Activated CD4-positive, alpha-beta T cell treated with anti-CD3 and anti-CD28 coated beads for 48 hours (primary cell): ENCODE measurements at regions not wholly inside any gene's neighbourhood (a gene's known extent, or its start where the extent isn't known, plus 50 kb on each side); places are given as distances from the start of the nearest gene placed in this dataset.
"Not testable (repeated sequence)": the region's sequence is repeated elsewhere in the genome, so short reads cannot be mapped to it uniquely, and the experiment has no call there.

ENCODE experiments used
- DNase-seq: peaks from one replicate; pipeline ENCODE4 v3.0.0-alpha.2; 2020

DNA sequence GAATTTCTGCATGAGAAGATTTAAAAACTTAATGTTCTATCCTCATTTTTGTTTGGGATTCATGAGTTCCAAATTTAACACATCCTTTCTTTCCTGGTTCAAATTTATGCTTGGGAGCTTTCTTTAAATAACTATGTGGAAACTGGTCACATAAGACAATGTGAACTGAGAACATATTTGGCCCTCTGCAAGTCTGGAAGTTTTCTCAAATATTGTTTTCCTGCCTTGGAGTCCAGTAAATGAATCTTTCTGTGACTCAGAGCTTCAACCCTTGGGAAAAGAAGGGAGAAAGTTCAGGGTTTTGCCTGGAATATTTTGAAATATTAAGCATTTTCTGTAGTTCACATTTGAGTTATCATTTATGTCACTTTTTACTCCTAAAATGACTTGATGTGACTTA is 559.0 kb upstream of the NRP1 start:
- no peak for DNase-seq

GRCh38 chr10:33889371-33889770 is 554.9 kb upstream of the NRP1 start:
- no peak for DNase-seq

DNA sequence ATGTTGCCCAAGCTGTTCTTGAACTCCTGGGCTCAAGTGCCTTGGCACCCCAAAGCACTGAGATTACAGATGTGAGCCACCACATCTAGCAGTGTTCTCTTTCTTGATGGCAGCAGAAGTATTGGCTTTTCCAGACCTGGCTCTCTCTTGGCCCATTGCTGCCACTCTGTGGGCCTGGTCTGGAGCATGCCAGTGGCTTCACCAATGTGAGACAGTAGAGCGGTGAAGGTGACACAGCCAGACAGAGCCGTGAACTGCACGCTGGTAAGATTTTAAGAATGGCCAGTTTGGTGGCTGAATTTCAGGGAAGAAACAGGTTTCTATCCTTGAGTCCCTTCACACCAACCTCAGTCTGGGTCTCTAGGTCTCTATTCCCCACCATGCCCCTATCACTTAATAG is 552.7 kb upstream of the NRP1 start:
- DNase-seq: no peak

DNA sequence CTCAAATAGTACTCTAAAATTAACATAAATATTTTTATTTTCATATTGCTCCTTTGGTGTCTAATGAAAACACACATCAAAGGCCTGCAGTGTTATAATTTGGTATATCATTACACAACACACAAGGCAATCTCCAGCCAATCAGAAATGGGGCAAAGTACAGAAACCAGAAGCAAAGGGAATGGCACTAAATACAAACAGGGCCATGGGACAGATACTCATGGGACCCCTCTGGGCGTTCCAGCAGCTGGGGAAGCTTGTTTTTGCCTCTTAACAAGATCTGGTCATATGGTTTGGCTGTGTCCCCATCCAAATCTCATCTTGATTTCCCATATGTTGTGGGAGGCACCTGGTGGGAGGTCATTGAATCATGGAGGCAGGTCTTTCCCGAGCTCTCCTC is 551.8 kb upstream of the NRP1 start:
- no peak for DNase-seq

- no peak for DNase-seq
Measured at GRCh38 chr10:33884604-33885003, 550.1 kb upstream of the NRP1 start.

DNA sequence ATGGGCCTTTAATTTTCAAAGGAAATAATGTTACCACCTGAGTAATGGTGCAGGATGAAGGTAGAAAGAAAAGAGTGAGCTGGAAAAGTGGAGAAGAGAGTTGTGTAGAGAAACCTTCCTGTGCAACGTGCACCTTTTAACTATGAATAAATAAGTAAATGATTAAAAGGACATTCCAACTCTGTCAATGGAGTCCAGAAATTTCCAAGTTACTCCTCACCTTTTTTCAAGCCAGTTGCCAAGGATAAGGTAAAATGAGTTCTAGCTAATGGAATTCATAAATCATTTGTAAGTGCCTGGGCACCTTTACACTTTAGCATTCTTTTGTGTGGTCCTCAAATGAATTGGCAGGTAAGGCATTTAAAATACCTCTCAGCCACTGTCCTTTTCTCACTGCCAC is 549.4 kb upstream of the NRP1 start:
- no peak for DNase-seq

DNA sequence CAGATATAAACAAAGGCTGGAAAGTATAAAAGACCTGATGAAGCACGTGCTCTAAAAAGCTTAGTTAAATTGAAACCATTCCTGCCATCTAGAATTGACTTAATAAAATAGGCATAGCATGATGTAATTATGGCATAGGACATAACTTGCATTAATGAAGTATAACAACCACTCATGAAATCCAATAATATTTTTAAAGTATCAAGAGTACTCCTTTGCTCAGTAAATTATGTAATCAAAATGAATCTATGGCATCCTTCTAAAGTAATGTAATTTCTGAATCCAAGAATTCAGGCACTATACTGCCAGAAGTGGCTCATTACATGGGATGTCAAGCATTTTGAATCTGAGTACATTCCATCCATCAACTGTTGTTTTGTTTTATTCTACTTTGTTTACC is 548.5 kb upstream of the NRP1 start:
- no peak for DNase-seq

- no peak for DNase-seq
Measured at GRCh38 chr10:33880291-33880690, 545.8 kb upstream of the NRP1 start.

DNA sequence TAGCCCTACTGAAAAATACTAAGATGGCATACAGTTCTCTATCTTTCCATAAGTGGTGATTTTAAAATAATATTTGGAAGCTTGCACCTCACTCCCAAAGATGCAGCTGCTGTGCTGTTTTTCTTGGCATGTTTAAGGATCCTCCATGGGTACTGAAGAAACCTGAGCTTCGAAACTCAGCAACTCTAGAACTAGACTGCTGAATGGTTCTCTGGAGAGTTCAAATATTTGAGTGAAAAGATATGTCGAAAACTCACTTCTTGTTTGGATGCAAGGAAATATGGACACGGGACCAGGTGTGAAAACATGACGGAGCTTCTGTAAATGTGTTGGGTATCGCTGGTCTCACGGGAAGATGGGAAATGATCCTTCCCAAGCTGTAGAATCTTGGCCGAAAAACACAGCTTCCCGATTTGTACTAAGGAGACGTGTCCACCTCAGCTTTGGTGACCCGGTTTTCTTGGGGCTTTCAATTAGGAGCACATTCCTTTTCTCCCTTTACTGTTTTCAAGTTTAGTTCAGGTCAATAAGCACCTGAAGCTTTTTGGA is 543.8 kb upstream of the NRP1 start:
- no peak for DNase-seq

- no peak for DNase-seq
Measured at GRCh38 chr10:33876584-33877400, 542.3 kb upstream of the NRP1 start.

DNA sequence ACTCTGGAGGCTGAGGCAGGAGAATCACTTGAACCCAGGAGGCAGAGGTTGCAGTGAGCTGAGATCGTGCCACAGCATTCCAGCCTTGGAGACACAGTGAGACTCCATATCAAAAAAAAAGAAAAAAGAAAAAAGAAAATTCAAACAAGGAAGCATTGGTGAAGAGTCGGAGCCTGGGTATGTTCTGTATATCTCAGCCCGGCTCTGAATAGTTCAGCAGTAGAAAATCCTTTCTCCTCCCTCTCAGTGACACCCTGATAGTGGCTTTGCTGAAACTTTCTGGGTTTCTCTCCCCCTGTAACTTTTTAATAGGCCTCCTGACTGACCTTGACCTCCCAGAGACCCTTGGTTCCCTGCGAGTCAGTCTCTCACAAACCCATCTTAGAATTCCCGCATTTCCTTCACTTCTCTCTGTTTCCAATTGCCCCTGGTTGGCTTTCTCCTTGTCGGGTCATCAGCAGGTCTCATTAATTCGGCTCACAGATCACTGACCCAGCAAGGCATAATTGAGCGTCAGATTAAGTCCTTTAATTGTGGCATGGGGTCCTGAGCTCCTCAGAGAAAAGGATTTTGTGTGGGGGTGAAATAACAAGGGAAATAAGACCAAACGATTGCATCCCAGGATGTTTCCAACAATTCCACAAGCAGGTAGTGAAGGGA is 541.6 kb upstream of the NRP1 start:
- DNase-seq: no peak

GRCh38 chr10:33871061-33871956 is 536.8 kb upstream of the NRP1 start:
- no peak for DNase-seq

GRCh38 chr10:33869481-33869880 is 535.0 kb upstream of the NRP1 start:
- DNase-seq: no peak

GRCh38 chr10:33869028-33869427 is 534.6 kb upstream of the NRP1 start:
- no peak for DNase-seq

GRCh38 chr10:33867199-33867789 is 532.8 kb upstream of the NRP1 start:
- DNase-seq: not testable (repeated sequence)

GRCh38 chr10:33863352-33863751 is 528.9 kb upstream of the NRP1 start:
- DNase-seq: no peak

DNA sequence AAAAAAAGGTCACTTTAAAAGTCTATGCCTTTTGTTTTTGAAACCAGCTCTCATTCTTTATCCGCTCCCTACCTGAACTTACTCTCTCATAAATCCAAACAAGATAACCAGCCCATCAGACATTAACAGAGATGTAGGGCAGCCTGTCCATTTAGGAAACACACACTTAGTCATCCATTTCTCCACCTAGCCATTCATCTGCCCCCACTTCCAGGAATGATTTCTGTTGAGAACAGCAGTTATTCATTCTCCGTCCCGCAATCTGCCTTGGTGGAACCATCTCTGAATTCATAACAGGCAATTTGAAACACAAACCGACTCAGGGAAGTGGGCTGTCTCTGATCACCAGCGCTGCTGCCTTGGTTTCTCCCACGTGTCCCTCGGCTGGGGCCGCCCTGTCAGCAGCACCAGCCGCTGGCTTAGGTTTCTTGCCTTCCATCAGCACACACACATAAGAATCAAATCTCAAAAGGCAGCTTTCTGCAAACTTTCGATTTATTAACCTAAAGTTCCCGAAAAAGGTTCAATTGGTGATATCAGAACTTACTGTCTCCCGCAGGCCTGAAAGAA is 528.2 kb upstream of the NRP1 start:
- no peak for DNase-seq

- no peak for DNase-seq
Measured at GRCh38 chr10:33861833-33862232, 527.4 kb upstream of the NRP1 start.

DNA sequence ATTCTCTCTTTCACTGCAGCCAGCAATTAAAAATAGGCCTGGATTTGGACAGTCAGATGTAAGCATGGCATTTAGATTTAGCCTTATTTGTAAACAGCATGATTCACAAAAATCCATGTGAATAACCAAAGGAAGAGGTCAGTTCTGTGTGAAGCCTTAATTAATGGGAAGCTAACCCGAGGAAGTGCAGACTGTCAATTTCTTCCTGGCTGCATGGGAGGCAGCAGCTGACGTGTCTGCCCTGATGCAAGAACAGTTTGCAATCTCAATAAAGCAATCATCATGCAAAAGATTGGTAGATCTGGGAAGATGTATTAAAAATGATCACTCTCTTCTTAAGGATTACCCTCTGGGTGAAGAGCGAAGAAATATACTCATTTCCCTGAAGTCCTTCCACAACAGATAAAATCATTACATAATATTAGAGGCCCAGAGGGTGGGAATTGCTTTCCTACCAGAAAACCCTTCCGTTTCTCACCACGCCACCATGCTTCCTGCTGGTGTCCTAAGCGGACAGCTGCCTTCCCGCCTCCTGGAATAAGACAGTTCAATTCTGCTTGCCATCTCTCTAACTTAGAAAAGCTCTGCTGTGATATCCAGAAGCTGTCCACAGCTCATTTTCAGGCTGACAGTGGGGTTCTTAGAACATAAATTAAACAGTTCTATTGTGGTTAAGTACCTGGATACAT is 526.7 kb upstream of the NRP1 start:
- no peak for DNase-seq

DNA sequence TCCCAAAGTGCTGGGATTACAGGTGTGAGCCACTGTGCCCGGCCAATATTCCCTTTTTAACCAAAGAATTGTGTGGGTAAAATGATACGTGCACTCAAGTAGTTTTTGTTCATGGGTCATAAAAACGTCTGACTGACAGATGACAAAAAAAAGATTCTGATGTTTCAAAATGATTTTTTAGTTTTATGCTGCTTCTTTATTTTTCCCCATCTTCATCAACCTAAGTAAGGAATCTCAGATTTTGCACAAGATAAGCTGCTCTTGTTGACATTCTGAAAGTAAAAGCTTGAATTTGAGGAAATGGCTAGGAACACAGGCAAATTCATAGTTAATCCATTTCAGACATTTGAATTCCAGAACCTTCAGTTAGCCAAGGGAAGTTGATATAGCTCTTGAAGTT is 526.1 kb upstream of the NRP1 start:
- DNase-seq: no peak

DNA sequence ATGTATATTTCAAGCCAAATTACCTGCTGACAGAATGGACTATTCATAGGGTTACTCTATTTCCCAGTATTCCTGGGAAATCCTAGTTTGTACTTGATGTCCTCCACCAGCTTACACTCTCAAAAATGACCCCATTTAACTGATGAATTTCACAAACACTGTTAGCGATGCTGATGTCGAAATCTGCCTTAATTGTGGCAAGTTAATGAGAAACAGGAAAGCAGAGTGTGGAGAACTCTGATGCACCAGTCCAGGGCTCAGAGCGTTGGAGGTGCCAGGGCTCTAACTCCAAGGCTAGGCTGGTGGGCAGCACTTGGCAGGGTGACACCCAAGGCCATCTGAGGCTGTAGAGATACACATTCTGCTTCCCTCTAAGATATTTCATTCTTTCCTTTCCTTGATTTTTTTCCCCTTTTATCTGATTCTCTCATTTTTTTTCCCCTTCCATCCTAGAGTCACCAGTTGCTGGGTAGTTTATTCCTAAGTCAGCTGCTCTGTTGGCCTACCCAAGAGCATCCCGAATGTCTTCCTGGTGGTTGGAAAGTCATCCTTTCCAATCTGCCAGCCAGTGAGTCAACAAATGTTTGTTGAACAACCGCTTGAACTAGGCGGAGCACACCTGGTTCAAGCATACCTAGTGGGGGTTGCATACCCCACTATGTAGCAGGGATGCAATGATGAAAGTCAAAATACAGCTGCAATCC is 525.0 kb upstream of the NRP1 start:
- DNase-seq: no peak
